SK-N-SH (cell line): ENCODE measurements at regions not wholly inside any gene's neighbourhood (a gene's known extent, or its start where the extent isn't known, plus 50 kb on each side); places are given as distances from the start of the nearest gene placed in this dataset.

Experiments
- CTCF ChIP-seq: fragments of 200-600 bp; sonication (generic); IDR thresholded peaks from 2 replicates; pipeline ENCODE4 v1.6.1; 2017; ENCODE audit warnings: antibody characterized with exemption, mild to moderate bottlenecking, moderate library complexity
- EP300 ChIP-seq, 2 experiments: IDR thresholded peaks; 2 replicates each; pipeline versions ENCODE4 v1.4.0 to v1.6.1; 2012; ENCODE audit warnings: borderline replicate concordance in 1 of 2, low read depth in 1 of 2, low read length in 1 of 2
- FOXJ3 ChIP-seq: sonication (generic); formaldehyde crosslinking; IDR thresholded peaks from 2 replicates; pipeline ENCODE4 v1.5.1; 2020; ENCODE audit warnings: mild to moderate bottlenecking, missing genetic modification reagents
- MEF2A ChIP-seq: IDR thresholded peaks from 2 replicates; pipeline ENCODE4 v1.4.0; 2012; ENCODE audit warnings: low read depth, borderline replicate concordance
- NRF1 ChIP-seq: IDR thresholded peaks from 2 replicates; pipeline ENCODE4 v1.6.1; 2012; ENCODE audit warnings: low read depth, mild to moderate bottlenecking, low read length
- POLR2AphosphoS5 ChIP-seq: IDR thresholded peaks from 2 replicates; pipeline ENCODE4 v1.6.1; 2012; ENCODE audit warnings: low read depth, low read length
- REST ChIP-seq: IDR thresholded peaks from 2 replicates; pipeline ENCODE4 v1.6.1; 2012; ENCODE audit warnings: mild to moderate bottlenecking, low read depth, low read length, moderate library complexity
- RFX5 ChIP-seq: IDR thresholded peaks from 2 replicates; pipeline ENCODE4 v1.6.1; 2012; ENCODE audit warnings: mild to moderate bottlenecking, improper control_type of control experiment, low read length
- SMC3 ChIP-seq: IDR thresholded peaks from 2 replicates; pipeline ENCODE4 v1.6.1; 2012; ENCODE audit warnings: low read depth, low read length, improper control_type of control experiment
- TAF1 ChIP-seq: IDR thresholded peaks from 2 replicates; pipeline ENCODE4 v1.6.1; 2012; ENCODE audit warnings: low read depth, mild to moderate bottlenecking, low read length, moderate library complexity, borderline replicate concordance
- TCF12 ChIP-seq: IDR thresholded peaks from 2 replicates; pipeline ENCODE4 v1.4.0; 2012
- USF2 ChIP-seq: fragments of 150-350 bp; IDR thresholded peaks from 2 replicates; pipeline ENCODE4 v1.6.1; 2017; ENCODE audit warnings: antibody characterized with exemption, low read length, low read depth, borderline replicate concordance
- YY1 ChIP-seq: IDR thresholded peaks from 2 replicates; pipeline ENCODE4 v1.4.0; 2012; ENCODE audit warnings: low read depth, mild to moderate bottlenecking
- TF ChIP-seq, protein P1 (sequence below): IDR thresholded peaks from 2 replicates; pipeline ENCODE4 v1.4.0; 2012; ENCODE audit warnings: low read depth, borderline replicate concordance

GRCh38 chr16:86296256-86296655, 214.1 kb upstream of the FOXF1 start:
- TF ChIP-seq CTCF (no peak), SMC3 (no peak), TCF12 (no peak), RFX5 (no peak), MEF2A (no peak), EP300 (IDR thresholded peaks at IDR 0.05; ENCODE audit: borderline replicate concordance in 1 of 2, low read depth in 1 of 2, low read length in 1 of 2) (no peak), REST (no peak), NRF1 (no peak), POLR2AphosphoS5 (no peak), USF2 (no peak), FOXJ3 (no peak), YY1 (no peak), TAF1 (no peak)
- TF ChIP-seq, protein P1, sequence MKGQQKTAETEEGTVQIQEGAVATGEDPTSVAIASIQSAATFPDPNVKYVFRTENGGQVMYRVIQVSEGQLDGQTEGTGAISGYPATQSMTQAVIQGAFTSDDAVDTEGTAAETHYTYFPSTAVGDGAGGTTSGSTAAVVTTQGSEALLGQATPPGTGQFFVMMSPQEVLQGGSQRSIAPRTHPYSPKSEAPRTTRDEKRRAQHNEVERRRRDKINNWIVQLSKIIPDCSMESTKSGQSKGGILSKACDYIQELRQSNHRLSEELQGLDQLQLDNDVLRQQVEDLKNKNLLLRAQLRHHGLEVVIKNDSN, result no peak
